Transverse colon (tissue), 4 donors: ENCODE measurements at regions not wholly inside any gene's neighbourhood (a gene's known extent, or its start where the extent isn't known, plus 50 kb on each side); places are given as distances from the start of the nearest gene placed in this dataset.

ENCODE experiments used
- DNase-seq: peaks from one replicate; pipeline ENCODE4 v3.0.0-alpha.2; 2019
- H3K27ac ChIP-seq, 4 donors: fragments of 200-600 bp; sonication (generic); 2 replicates each; pipeline ENCODE4 v1.5.1; 2016 to 2018; ENCODE audit warnings: inconsistent platforms in 4 of 4
- H3K27me3 ChIP-seq: fragments of 200-600 bp; sonication (generic); 2 replicates; pipeline ENCODE4 v1.5.1; 2017; ENCODE audit warnings: inconsistent platforms
- H3K36me3 ChIP-seq, 4 donors: fragments of 200-600 bp; sonication (generic); 2 replicates each; pipeline ENCODE4 v1.5.1; 2017 to 2019; ENCODE audit warnings: inconsistent platforms in 4 of 4
- H3K4me1 ChIP-seq, 4 donors: fragments of 200-600 bp; sonication (generic); 2 replicates each; pipeline ENCODE4 v1.5.1; 2017 to 2020; ENCODE audit warnings: inconsistent platforms in 4 of 4
- H3K4me3 ChIP-seq, 4 donors: fragments of 200-600 bp; sonication (generic); 1 replicate in 1 of 4; 2 replicates in 3 of 4; pipeline versions ENCODE4 v1.5.1 to v1.6.1; 2017 to 2019; ENCODE audit warnings: inconsistent platforms in 4 of 4
- H3K9me3 ChIP-seq, 2 donors: fragments of 200-600 bp; sonication (generic); 2 replicates each; pipeline ENCODE4 v1.5.1; 2017 to 2019; ENCODE audit warnings: inconsistent platforms in 2 of 2
- CTCF ChIP-seq, 5 experiments: fragments of 200-600 bp in 3 of 5; fragments of 450-650 bp in 2 of 5; sonication (generic) in 3 of 5; IDR thresholded peaks; 1 replicate in 2 of 5; 2 replicates in 3 of 5; pipeline ENCODE4 v1.5.1; 2016 to 2017; ENCODE audit warnings: antibody characterized with exemption in 5 of 5, inconsistent platforms in 3 of 5, mild to moderate bottlenecking in 2 of 5, moderate library complexity in 1 of 5
- EP300 ChIP-seq: sonication (generic); formaldehyde crosslinking; IDR thresholded peaks from one replicate; pipeline ENCODE4 v1.6.1; 2017; ENCODE audit warnings: antibody characterized with exemption, low read depth
- POLR2A ChIP-seq: fragments of 450-650 bp; IDR thresholded peaks from one replicate; pipeline ENCODE4 v1.6.1; 2016; ENCODE audit warnings: antibody characterized with exemption, mild to moderate bottlenecking, moderate library complexity
- POLR2AphosphoS5 ChIP-seq, 3 donors: sonication (generic); formaldehyde crosslinking; IDR thresholded peaks; one replicate each; pipeline ENCODE4 v1.6.1; 2016; ENCODE audit warnings: antibody characterized with exemption in 3 of 3
- WGBS, 2 donors: methylation state at CpG; one replicate each; pipeline ENCODE4 v1.1.5; 2018; ENCODE audit warnings: low coverage in 1 of 2; 5-methylcytosine and 5-hydroxymethylcytosine counted together
- in situ Hi-C, 4 donors: fragments of 200-750 bp; cut with MboI; loops; one replicate each; pipeline versions ENCODE4 v1.15.0 to v1.15.1; 2017; ENCODE audit warnings: low sequenced_read_pairs in 3 of 4, low pct_ligation_motif_present in 1 of 4, low pct_unique_long_range_greater_than_20kb in 1 of 4
- intact Hi-C: fragments of 100-400 bp; cut with DNase I; formaldehyde crosslinking; loops from one replicate; pipeline ENCODE4 v1.15.1; 2023; ENCODE audit warnings: low total_unique reads

DNA sequence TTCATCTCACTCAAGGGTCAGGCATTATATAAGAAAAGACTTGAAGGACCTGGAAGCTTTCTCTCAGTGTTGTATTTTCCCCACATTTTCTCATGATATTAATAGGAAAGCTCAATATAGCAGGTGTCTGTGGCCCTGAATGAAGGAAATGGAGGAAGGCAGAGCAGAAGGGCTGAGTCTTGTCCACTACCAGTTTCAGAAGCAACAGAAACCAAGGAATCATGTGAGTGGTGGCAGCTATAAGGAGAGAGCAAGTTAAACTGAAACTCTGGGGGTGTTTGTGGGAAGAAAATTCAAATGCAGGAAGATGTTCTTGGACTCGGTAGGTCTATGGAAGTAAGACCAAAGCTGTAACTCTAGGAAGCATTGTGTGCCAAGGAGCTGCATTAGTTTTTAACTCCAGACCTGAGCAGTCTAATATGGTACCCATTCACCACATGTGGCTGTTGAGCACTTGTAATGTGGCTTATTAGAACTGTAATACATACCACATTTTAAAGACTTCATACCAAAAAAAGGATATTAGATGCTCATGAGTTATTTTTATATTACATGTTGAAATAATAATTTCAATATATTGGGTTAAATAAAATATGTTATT lies 278.8 kb upstream of the GADL1 start:
- intact Hi-C loops: no loop called here
- H3K36me3 ChIP-seq: no peaks in the 10 kb centered on the region
- no peaks in the 10 kb centered on the region for H3K9me3 ChIP-seq
- H3K27me3 ChIP-seq: no peaks in the 10 kb centered on the region
- no peak for TF ChIP-seq EP300
- in situ Hi-C loops: no loop called here
- H3K27ac ChIP-seq: no peak overlapping the region
- H3K4me3 ChIP-seq: no peak overlapping the region
- H3K4me1 ChIP-seq: peaks cover 0 to 7% (median 3%) of the 10 kb centered on the region in 4 donors
- no peak for DNase-seq
- WGBS, 2 donors: 89 to 91% methylated on average over 1 of the region's 1 CpG

GRCh38 chr3:31174079-31174478 lies 279.6 kb upstream of the GADL1 start:
- DNase-seq: no peak
- no peak for TF ChIP-seq EP300
- TF ChIP-seq POLR2A: no peak
- no peak for TF ChIP-seq POLR2AphosphoS5 (IDR thresholded peaks at IDR 0.05)
- no peak for TF ChIP-seq CTCF (IDR thresholded peaks at IDR 0.05)
- Histone ChIP-seq H3K4me1 (peaks cover 0 to 7% (median 7%) of the 10 kb centered on the region in 4 donors), H3K27ac (no peak overlapping the region), H3K36me3 (no peaks in the 10 kb centered on the region), H3K9me3 (no peaks in the 10 kb centered on the region), H3K4me3 (no peak overlapping the region), H3K27me3 (no peaks in the 10 kb centered on the region)
- in situ Hi-C loops: no loop called here
- WGBS, 2 donors: 21 to 24% methylated on average over 3 of the region's 3 CpGs
- intact Hi-C loops: no loop called here

- Histone ChIP-seq H3K4me3 (no peak overlapping the region), H3K27ac (no peak overlapping the region), H3K27me3 (no peaks in the 10 kb centered on the region), H3K9me3 (no peaks in the 10 kb centered on the region), H3K36me3 (no peaks in the 10 kb centered on the region), H3K4me1 (peaks cover 0 to 11% (median 5%) of the 10 kb centered on the region in 4 donors)
- DNase-seq: no peak
- intact Hi-C loops (no loop called here), in situ Hi-C loops (no loop called here)
- no peak for TF ChIP-seq CTCF (IDR thresholded peaks at IDR 0.05)
- TF ChIP-seq POLR2AphosphoS5 (IDR thresholded peaks at IDR 0.05): no peak
- TF ChIP-seq EP300: no peak
- no peak for TF ChIP-seq POLR2A
- WGBS, 2 donors: 79 to 90% methylated on average over 3 of the region's 3 CpGs
Observed at GRCh38 chr3:31176045-31176444, 281.6 kb upstream of the GADL1 start.

DNA sequence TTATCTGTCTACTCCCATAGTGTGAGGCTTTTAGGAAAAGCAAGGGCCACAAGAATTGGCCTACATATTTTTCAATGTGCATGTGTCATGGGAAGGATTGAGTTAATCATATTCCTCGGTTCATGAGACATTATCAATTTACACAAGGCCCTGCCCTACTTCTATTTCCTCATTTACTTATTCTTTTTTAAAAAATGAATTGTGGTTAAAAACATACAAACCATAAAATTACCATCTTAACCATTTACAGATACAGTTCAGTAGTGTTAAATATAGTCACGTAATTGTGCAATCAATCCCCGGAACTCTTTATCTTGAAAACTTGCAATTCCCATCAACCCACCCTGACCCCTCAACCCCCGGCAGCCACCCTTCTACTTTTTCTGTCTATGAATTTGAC lies 284.0 kb upstream of the GADL1 start:
- no peak for DNase-seq
- no peaks in the 10 kb centered on the region for H3K36me3 ChIP-seq
- no peaks in the 10 kb centered on the region for H3K9me3 ChIP-seq
- TF ChIP-seq POLR2A (no peak), CTCF (IDR thresholded peaks at IDR 0.05) (no peak), POLR2AphosphoS5 (IDR thresholded peaks at IDR 0.05) (no peak), EP300 (no peak)
- WGBS, 2 donors: 25 to 32% methylated on average over 4 of the region's 4 CpGs
- intact Hi-C loops: no loop called here
- H3K4me1 ChIP-seq: peaks cover 0 to 20% (median 3%) of the 10 kb centered on the region in 4 donors
- no peak overlapping the region for H3K27ac ChIP-seq
- no peaks in the 10 kb centered on the region for H3K27me3 ChIP-seq
- in situ Hi-C loops: no loop called here
- no peak overlapping the region for H3K4me3 ChIP-seq

DNA sequence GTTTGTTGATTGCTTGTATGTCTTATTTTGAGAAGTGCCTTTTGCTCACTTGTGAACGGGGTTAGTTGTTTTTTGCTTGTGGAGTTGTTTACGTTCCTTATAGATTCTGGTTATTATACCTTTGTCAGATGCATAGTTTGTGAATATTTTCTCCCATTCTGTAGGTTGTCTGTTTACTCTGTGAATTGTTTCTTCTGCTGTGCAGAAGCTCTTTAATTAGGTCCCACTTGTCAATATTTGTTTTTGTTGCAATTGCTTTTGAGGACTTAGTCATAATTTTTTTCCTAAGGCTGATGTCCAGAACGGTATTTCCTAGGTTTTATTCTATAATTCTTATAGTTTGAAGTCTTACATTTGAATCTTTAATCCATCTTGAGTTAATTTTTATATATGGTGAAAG lies 285.3 kb upstream of the GADL1 start:
- WGBS, 2 donors: 78 to 88% methylated on average over 2 to 3 of the region's 3 CpGs
- no peak for DNase-seq
- no peaks in the 10 kb centered on the region for H3K9me3 ChIP-seq
- in situ Hi-C loops: no loop called here
- peaks cover 0 to 27% (median 4%) of the 10 kb centered on the region in 4 donors for H3K4me1 ChIP-seq
- H3K4me3 ChIP-seq: no peak overlapping the region
- no peaks in the 10 kb centered on the region for H3K27me3 ChIP-seq
- intact Hi-C loops: no loop called here
- H3K36me3 ChIP-seq: no peaks in the 10 kb centered on the region
- H3K27ac ChIP-seq: no peak overlapping the region
- TF ChIP-seq POLR2A: no peak
- TF ChIP-seq EP300: no peak
- TF ChIP-seq CTCF (IDR thresholded peaks at IDR 0.05): no peak
